ENCODE measurements at regions not wholly inside any gene's neighbourhood (a gene's known extent, or its start where the extent isn't known, plus 50 kb on each side); places are given as distances from the start of the nearest gene placed in this dataset.

DNA sequence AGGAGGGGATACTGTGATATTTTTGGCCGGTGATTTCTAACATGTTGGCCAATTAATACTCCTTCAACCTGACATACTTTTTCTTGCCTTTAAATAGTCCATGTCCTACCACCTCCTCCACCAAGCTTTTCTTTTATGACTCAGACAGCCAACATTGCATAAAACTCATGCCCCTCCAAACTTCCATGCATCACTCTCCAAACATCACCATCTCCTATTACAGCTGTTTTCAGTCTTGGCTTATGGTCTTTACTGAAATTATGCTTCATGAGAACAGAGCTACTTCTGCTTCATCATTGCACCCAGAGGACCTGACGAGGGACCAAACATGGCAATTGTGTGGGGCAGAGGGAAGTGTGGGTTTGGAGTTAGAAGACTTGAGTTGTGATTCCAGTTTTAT is 305.4 kb downstream of the LPIN1 start:
- BruUV-seq (replicated peaks): no TSS peak
- TF ChIP-seq POLR2AphosphoS5 (IDR thresholded peaks at IDR 0.05; ENCODE audit: insufficient read depth, low read depth, low read length): no peak
- no peak overlapping the region for H3K9ac ChIP-seq (replicated peaks; ENCODE audit: extremely low read depth, insufficient read depth, low read length)
- no peak overlapping the region for H2AFZ ChIP-seq (ENCODE audit: low read depth, low read length)
- no peaks in the 10 kb centered on the region for H4K20me1 ChIP-seq (replicated peaks; ENCODE audit: control insufficient read depth, extremely low read depth, insufficient read depth, low read length)
- H3K27ac ChIP-seq (ENCODE audit: insufficient read depth, low read depth, low read length): no peak overlapping the region
- ChIA-PET CTCF (no interaction called here), POLR2A (no interaction called here)
- intact Hi-C loops (cut with micrococcal nuclease) (no loop called here), dilution Hi-C loops (cut with MboI; ENCODE audit: extremely low pct_ligation_motif_present, low sequenced_read_pairs) (no loop called here)
- no peaks in the 10 kb centered on the region for H3K79me2 ChIP-seq (ENCODE audit: control insufficient read depth, insufficient read depth, low read length)
- no peaks in the 10 kb centered on the region for H3K27me3 ChIP-seq (ENCODE audit: control insufficient read depth in 2 of 2, insufficient read depth in 2 of 2, low read length in 2 of 2)
- H3K4me2 ChIP-seq (ENCODE audit: insufficient read depth, low read length): no peak overlapping the region
- FAIRE-seq (no peak), DNase-seq (ENCODE audit: low read depth, low spot score) (no peak)
- no peak overlapping the region for H3K4me3 ChIP-seq (replicated peaks in 1 of 3; ENCODE audit: insufficient read depth in 1 of 3, low read depth in 1 of 3, low read length in 3 of 3)
- no peaks in the 10 kb centered on the region for H3K36me3 ChIP-seq (ENCODE audit: control insufficient read depth in 2 of 2, extremely low read depth in 1 of 2, insufficient read depth in 2 of 2, low read length in 2 of 2)
- H3K9me3 ChIP-seq (replicated peaks; ENCODE audit: control insufficient read depth, insufficient read depth, low read length): no peaks in the 10 kb centered on the region
- no peaks in the 10 kb centered on the region for H3K4me1 ChIP-seq (ENCODE audit: control insufficient read depth, extremely low read depth, insufficient read depth, low read length)
- no peaks in the 10 kb centered on the region for H3K9me1 ChIP-seq (replicated peaks; ENCODE audit: control insufficient read depth, extremely low read depth, insufficient read depth, low read length)

DNA sequence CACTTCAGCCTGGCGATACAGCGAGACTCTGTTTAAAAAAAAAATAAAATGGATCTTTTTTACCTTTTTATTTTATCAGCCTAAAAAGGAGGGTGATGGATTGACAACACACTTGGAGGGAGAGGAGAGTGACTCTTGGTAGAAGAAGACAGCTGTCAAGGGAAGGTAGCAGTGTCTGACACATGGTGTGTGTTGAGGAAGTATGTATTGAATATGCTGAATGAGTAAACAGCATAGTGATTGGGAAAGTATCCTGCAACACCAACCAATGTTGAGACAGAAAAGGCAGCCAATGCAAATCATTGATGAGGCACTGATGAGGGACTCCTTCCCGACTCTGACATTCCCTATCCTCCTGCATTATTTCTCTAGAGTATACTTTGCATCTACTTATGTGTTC is 306.4 kb downstream of the LPIN1 start:
- H3K9ac ChIP-seq (replicated peaks; ENCODE audit: extremely low read depth, insufficient read depth, low read length): no peak overlapping the region
- no TSS peak for BruUV-seq (replicated peaks)
- POLR2A ChIA-PET: no interaction called here
- no peaks in the 10 kb centered on the region for H3K27me3 ChIP-seq (ENCODE audit: control insufficient read depth in 2 of 2, insufficient read depth in 2 of 2, low read length in 2 of 2)
- dilution Hi-C loops (cut with MboI; ENCODE audit: extremely low pct_ligation_motif_present, low sequenced_read_pairs) (no loop called here), intact Hi-C loops (cut with micrococcal nuclease) (no loop called here)
- no peak overlapping the region for H3K4me3 ChIP-seq (replicated peaks in 1 of 3; ENCODE audit: insufficient read depth in 1 of 3, low read depth in 1 of 3, low read length in 3 of 3)
- H3K9me3 ChIP-seq (replicated peaks; ENCODE audit: control insufficient read depth, insufficient read depth, low read length): no peaks in the 10 kb centered on the region
- H3K9me1 ChIP-seq (replicated peaks; ENCODE audit: control insufficient read depth, extremely low read depth, insufficient read depth, low read length): no peaks in the 10 kb centered on the region
- no peaks in the 10 kb centered on the region for H3K4me1 ChIP-seq (ENCODE audit: control insufficient read depth, extremely low read depth, insufficient read depth, low read length)
- TF ChIP-seq, protein P1, sequence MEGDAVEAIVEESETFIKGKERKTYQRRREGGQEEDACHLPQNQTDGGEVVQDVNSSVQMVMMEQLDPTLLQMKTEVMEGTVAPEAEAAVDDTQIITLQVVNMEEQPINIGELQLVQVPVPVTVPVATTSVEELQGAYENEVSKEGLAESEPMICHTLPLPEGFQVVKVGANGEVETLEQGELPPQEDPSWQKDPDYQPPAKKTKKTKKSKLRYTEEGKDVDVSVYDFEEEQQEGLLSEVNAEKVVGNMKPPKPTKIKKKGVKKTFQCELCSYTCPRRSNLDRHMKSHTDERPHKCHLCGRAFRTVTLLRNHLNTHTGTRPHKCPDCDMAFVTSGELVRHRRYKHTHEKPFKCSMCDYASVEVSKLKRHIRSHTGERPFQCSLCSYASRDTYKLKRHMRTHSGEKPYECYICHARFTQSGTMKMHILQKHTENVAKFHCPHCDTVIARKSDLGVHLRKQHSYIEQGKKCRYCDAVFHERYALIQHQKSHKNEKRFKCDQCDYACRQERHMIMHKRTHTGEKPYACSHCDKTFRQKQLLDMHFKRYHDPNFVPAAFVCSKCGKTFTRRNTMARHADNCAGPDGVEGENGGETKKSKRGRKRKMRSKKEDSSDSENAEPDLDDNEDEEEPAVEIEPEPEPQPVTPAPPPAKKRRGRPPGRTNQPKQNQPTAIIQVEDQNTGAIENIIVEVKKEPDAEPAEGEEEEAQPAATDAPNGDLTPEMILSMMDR (IDR thresholded peaks at IDR 0.05; ENCODE audit: extremely low read depth in 1 of 2, insufficient read depth in 1 of 2, low read depth in 1 of 2, low read length in 2 of 2): no peak
- TF ChIP-seq EZH2 (IDR thresholded peaks at IDR 0.05; ENCODE audit: borderline replicate concordance, low read depth, low read length, severe bottlenecking) (no peak), GATA2 (IDR thresholded peaks at IDR 0.05; ENCODE audit: insufficient read depth, insufficient read length, low read depth, low read length) (no peak), MYC (IDR thresholded peaks at IDR 0.05; ENCODE audit: low read depth, low read length) (no peak), POLR2AphosphoS5 (IDR thresholded peaks at IDR 0.05; ENCODE audit: insufficient read depth, low read depth, low read length) (no peak), POLR2A (IDR thresholded peaks at IDR 0.05; ENCODE audit: low read depth, low read length) (no peak), JUN (IDR thresholded peaks at IDR 0.05; ENCODE audit: borderline replicate concordance, insufficient read depth, insufficient read length, low read depth) (no peak), FOS (IDR thresholded peaks at IDR 0.05; ENCODE audit: borderline replicate concordance, insufficient read depth, low read length) (no peak)
- TF ChIP-seq, protein P2, sequence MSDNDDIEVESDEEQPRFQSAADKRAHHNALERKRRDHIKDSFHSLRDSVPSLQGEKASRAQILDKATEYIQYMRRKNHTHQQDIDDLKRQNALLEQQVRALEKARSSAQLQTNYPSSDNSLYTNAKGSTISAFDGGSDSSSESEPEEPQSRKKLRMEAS (IDR thresholded peaks at IDR 0.05; ENCODE audit: insufficient read depth, insufficient read length): no peak
- H4K20me1 ChIP-seq (replicated peaks; ENCODE audit: control insufficient read depth, extremely low read depth, insufficient read depth, low read length): no peaks in the 10 kb centered on the region
- no peak overlapping the region for H3K27ac ChIP-seq (ENCODE audit: insufficient read depth, low read depth, low read length)
- H3K4me2 ChIP-seq (ENCODE audit: insufficient read depth, low read length): no peak overlapping the region
- CTCF ChIA-PET: no interaction called here
- FAIRE-seq: no peak
- H3K79me2 ChIP-seq (ENCODE audit: control insufficient read depth, insufficient read depth, low read length): no peaks in the 10 kb centered on the region
- DNase-seq (ENCODE audit: low read depth, low spot score): no peak
- no peak overlapping the region for H2AFZ ChIP-seq (ENCODE audit: low read depth, low read length)
- H3K36me3 ChIP-seq (ENCODE audit: control insufficient read depth in 2 of 2, extremely low read depth in 1 of 2, insufficient read depth in 2 of 2, low read length in 2 of 2): no peaks in the 10 kb centered on the region

Data from endothelial cell of umbilical vein (primary cell).